ENCODE measurements at regions not wholly inside any gene's neighbourhood (a gene's known extent, or its start where the extent isn't known, plus 50 kb on each side); places are given as distances from the start of the nearest gene placed in this dataset.

DNA sequence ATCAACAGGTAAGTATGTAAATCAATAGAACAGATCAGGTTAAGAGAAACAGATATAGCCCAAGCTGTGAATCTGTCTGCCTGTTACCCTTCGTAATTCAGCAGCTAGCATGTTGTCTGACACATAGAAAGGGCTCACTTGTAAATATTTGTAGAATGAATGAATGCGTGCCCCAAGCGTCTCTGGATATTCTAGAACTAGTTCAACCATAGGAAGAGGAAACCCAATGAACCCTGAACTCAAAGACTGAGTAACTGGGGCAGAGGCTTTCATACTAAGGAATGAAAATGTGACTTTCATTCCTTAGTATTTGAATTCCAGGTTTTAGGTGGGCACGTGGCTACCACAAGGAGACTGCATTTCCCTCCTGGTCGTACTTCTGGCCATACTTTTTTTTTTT lies 60.1 kb upstream of the SMYD2 start:
- no peak overlapping the region for H2AFZ ChIP-seq (ENCODE audit: low read length)
- TF ChIP-seq, protein P1, sequence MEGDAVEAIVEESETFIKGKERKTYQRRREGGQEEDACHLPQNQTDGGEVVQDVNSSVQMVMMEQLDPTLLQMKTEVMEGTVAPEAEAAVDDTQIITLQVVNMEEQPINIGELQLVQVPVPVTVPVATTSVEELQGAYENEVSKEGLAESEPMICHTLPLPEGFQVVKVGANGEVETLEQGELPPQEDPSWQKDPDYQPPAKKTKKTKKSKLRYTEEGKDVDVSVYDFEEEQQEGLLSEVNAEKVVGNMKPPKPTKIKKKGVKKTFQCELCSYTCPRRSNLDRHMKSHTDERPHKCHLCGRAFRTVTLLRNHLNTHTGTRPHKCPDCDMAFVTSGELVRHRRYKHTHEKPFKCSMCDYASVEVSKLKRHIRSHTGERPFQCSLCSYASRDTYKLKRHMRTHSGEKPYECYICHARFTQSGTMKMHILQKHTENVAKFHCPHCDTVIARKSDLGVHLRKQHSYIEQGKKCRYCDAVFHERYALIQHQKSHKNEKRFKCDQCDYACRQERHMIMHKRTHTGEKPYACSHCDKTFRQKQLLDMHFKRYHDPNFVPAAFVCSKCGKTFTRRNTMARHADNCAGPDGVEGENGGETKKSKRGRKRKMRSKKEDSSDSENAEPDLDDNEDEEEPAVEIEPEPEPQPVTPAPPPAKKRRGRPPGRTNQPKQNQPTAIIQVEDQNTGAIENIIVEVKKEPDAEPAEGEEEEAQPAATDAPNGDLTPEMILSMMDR (conservative IDR thresholded peaks at IDR 0.05) = no peak
- no peaks in the 10 kb centered on the region for H3K9me3 Mint-ChIP-seq
- H2BK12ac ChIP-seq (ENCODE audit: insufficient read length, low read depth, low read length) = no peak overlapping the region
- H3K27ac Mint-ChIP-seq = no peak overlapping the region
- H3K56ac ChIP-seq (ENCODE audit: insufficient read length, low read depth, low read length) = no peak overlapping the region
- no peak overlapping the region for H2AK5ac ChIP-seq (ENCODE audit: insufficient read length, low read length)
- H4K5ac ChIP-seq (ENCODE audit: insufficient read length, low read depth, low read length) = no peak overlapping the region
- DNase-seq = no peak
- H2BK15ac ChIP-seq (ENCODE audit: low read depth, low read length) = no peak overlapping the region
- no peaks in the 10 kb centered on the region for H3K79me2 ChIP-seq (ENCODE audit: insufficient read depth, low read length)
- H4K20me1 ChIP-seq (ENCODE audit: control insufficient read depth, insufficient read depth, insufficient read length) = no peaks in the 10 kb centered on the region
- no peak overlapping the region for H3T11ph ChIP-seq (ENCODE audit: low read length)
- peaks cover 20 to 21% of the 10 kb centered on the region in 2 experiments for H3K4me1 Mint-ChIP-seq
- H3K4ac ChIP-seq (ENCODE audit: low read depth, low read length) = no peak overlapping the region
- H3K27me3 Mint-ChIP-seq (ENCODE audit: low read depth) = peaks cover 32% of the 10 kb centered on the region
- no peaks in the 10 kb centered on the region for H3K36me3 Mint-ChIP-seq (ENCODE audit: insufficient read depth in 1 of 3, low read depth in 3 of 3)
- no peaks in the 10 kb centered on the region; the same call in 1 of the 2 replicates for H3K27me3 ChIP-seq (ENCODE audit: insufficient read depth, low read length)
- WGBS (ENCODE audit: extremely low coverage, insufficient read length, low lambda C conversion rate) = no CpG with 5 or more reads among the region's 5 CpGs
- H2BK20ac ChIP-seq (ENCODE audit: low read depth, low read length, poor library complexity, severe bottlenecking) = no peak overlapping the region
- no peak overlapping the region for H3K4me3 Mint-ChIP-seq
- H4K8ac ChIP-seq (replicated peaks; ENCODE audit: insufficient read length, low read depth, low read length) = no peak overlapping the region
- H3K79me1 ChIP-seq (ENCODE audit: insufficient read depth, low read depth, low read length, poor library complexity, severe bottlenecking) = no peaks in the 10 kb centered on the region
- H3K9me3 ChIP-seq (ENCODE audit: control insufficient read depth, low read depth, low read length) = no peaks in the 10 kb centered on the region
- H3K4me2 ChIP-seq (ENCODE audit: insufficient read depth, insufficient read length, low read length) = no peak overlapping the region
- no peak overlapping the region for H3K9ac ChIP-seq (ENCODE audit: extremely low read depth, insufficient read length, low read length)
- H3K14ac ChIP-seq (ENCODE audit: insufficient read depth, low read length) = no peak overlapping the region
- H4K91ac ChIP-seq (ENCODE audit: insufficient read length, low read depth, low read length) = no peak overlapping the region
- H3K18ac ChIP-seq (ENCODE audit: insufficient read length, low read depth, low read length) = no peak overlapping the region
- no peak overlapping the region for H2BK120ac ChIP-seq (ENCODE audit: low read depth, low read length, poor library complexity, severe bottlenecking)
- no peak overlapping the region for H3K27ac ChIP-seq (ENCODE audit: insufficient read length, low read depth, low read length)
- no peaks in the 10 kb centered on the region for H3K23me2 ChIP-seq (ENCODE audit: insufficient read length, low read depth, low read length, poor library complexity, severe bottlenecking)
- H2BK5ac ChIP-seq (ENCODE audit: insufficient read length, low read length) = no peak overlapping the region
- H3K23ac ChIP-seq (ENCODE audit: insufficient read length, low read depth, low read length) = no peak overlapping the region
- H3K4me1 ChIP-seq (ENCODE audit: insufficient read depth, low read length) = no peaks in the 10 kb centered on the region

Data from H9 (cell line).